ENCODE measurements at regions not wholly inside any gene's neighbourhood (a gene's known extent, or its start where the extent isn't known, plus 50 kb on each side); places are given as distances from the start of the nearest gene placed in this dataset.

DNA sequence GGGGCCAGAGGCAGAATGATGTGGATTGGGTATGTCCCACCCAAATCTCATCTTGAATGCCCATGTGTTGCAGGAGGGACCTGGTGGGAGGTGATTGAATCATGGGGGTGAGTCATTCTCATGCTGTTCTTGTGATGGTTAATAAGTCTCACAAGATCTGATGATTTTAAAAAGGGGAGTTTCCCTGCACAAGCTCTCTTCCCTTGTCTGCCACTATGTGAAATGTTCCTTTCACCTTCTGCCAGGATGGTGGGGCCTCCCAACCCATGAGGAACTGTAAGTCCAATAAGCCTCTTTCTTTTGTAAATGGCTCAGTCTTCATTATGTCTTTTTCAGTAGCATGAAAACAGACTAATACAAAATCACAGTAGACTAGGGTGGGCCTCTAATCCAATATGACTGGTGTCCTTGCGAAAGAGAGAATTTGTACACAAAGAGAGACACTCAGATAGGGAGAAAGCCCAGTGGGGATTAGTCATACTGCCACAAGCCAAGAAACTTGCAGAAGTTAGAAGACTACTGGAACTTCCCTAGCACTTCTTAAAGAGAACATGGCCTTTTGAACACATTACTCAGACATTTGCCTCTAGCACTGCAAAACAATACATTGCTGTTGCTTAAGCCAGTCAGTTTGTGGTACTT, 68.4 kb downstream of the ANXA1 start:
- DNase-seq (ENCODE audit: low read depth in 4 of 4, low spot score in 2 of 4): no peak

DNA sequence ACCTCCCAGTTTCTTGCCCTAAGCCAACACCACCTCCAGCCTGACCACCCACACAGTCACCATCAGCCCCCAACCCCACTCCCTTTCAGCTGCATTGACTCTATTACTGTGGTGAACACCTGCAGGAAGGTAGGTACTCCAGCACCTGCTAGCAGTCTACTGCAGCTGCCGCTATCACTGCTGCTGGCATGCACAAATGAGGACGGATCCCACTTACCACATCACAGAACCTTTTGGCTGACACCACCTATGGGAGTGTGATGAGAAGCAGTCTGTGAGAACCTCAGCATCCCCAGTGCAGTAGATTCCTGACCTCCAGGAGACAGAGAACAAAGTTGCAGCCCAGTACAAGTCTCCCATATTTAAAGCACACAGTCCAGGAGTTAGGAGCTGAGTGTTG, 71.9 kb downstream of the ANXA1 start:
- DNase-seq (ENCODE audit: low read depth in 4 of 4, low spot score in 2 of 4): no peak

GRCh38 chr9:73229543-73229942, 77.9 kb downstream of the ANXA1 start:
- no peak for DNase-seq (ENCODE audit: low read depth in 4 of 4, low spot score in 2 of 4)

DNA sequence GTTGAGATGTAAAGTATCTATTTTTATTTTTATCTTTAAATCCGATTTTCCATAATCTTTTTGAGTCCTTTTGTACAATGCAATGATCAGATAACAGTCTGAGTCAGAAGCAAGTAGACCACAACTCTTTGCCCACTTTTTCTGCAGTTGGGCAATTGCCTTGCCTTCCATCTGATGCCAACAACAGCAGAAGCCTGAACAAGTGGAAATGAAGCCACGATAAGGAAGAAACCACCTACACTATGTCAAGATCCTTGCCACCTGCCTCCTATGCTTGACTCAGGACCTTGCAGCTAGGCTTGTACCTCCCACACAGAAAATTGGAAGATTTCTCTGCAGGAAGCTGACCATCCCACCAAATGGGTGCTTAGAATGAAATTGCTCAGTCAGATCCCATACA, 78.6 kb downstream of the ANXA1 start:
- DNase-seq (ENCODE audit: low read depth in 4 of 4, low spot score in 2 of 4): no peak

DNA sequence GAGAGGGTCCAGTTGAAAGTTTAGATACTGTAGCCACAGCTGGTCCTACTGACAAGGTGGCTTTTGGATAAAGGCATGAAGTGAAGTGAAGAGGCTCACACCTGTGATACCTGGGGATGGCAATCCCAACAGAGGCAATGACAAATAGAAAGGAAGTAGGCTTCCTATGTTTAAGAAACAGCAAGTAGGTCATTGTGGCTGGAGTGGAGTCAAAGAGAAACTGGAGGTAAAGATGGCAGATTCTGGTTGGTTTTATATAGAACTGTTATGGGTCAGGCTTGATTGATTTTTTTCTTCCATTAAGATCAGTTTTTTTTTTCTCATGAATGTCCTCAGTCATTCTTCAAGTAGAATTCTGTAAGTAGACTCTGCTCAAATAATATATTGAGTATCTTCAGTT, 79.5 kb downstream of the ANXA1 start:
- no peak for DNase-seq (ENCODE audit: low read depth in 4 of 4, low spot score in 2 of 4)

- no peak for DNase-seq (ENCODE audit: low read depth in 4 of 4, low spot score in 2 of 4)
Measured at GRCh38 chr9:73233359-73234007, 81.8 kb downstream of the ANXA1 start.

- no peak for DNase-seq (ENCODE audit: low read depth in 4 of 4, low spot score in 2 of 4)
Measured at GRCh38 chr9:73234008-73234360, 82.3 kb downstream of the ANXA1 start.

DNA sequence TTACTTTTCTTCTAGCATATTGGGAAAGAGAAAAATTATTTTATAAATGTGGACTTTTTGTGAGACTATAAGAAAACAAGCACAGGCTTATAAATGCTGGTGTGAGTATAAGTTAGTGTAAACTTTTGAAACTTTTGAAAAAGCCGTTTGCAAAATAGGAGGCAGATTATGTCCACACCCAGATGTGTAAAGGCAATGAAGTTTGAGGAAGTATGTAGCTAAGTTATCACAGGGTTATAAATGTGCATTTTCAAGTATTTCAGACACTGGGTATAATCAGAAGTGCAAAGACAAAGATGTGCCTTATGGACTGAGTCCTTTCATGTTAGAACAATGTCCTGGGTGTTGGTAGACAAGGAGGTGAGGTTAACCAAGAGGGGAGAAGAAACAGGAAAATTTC, 85.5 kb downstream of the ANXA1 start:
- DNase-seq (ENCODE audit: low read depth in 4 of 4, low spot score in 2 of 4): no peak

DNA sequence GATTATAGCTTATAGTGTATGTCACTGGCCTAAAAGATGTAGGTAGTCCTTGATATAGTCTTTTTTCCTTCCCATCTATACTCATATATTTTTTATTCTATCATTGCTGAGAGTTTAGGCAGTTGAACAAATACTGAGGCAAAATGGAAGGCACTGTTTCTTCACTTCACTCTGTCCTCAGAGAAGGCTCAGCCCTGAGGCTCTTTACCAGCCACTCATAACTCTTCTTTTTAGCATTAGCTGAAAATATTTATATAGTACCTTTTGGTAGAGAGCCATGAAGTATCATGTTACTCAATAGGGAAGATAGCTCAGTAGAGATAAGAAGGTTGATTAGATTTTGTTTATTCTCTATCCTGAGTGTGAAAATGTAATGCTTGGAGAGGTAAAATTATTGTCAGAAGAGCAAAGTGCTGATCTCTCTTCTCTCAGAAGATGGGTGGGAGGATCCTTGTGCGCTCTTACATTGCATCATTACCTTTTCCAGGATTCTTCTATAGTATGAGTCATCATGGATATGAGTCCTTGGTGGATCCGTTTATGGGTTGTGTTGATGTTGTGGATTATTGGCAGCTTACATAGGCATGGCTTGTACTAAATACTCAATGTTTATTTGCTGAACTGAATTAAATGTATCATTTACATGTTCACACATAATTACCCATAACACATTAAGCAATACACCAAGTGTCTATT, 88.1 kb downstream of the ANXA1 start:
- DNase-seq (ENCODE audit: low read depth in 4 of 4, low spot score in 2 of 4): no peak

DNA sequence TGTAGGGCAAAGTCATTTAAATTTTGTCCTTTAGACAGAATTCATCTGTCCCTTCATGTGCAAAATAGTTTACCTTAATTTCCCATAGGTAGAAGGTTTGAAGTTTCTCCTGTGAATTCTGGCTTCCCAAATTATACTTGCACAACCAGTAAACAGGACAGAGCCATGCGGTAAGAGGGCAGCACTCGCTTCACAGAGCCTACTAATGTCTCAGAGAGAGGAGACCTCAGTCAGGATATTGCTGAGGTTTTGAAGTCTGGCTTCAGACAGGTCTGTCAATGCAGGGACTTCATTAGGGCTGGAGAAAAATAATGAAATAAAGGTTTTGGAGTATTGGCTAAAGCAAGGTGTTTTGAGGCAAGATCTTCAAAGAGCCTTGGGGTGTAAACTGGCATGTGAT, 91.4 kb downstream of the ANXA1 start:
- DNase-seq (ENCODE audit: low read depth in 4 of 4, low spot score in 2 of 4): no peak

- no peak for DNase-seq (ENCODE audit: low read depth in 4 of 4, low spot score in 2 of 4)
Measured at GRCh38 chr9:73259086-73259696, 107.5 kb downstream of the ANXA1 start.

- no peak for DNase-seq (ENCODE audit: low read depth in 4 of 4, low spot score in 2 of 4)
Measured at GRCh38 chr9:73260506-73260905, 108.8 kb downstream of the ANXA1 start.

DNA sequence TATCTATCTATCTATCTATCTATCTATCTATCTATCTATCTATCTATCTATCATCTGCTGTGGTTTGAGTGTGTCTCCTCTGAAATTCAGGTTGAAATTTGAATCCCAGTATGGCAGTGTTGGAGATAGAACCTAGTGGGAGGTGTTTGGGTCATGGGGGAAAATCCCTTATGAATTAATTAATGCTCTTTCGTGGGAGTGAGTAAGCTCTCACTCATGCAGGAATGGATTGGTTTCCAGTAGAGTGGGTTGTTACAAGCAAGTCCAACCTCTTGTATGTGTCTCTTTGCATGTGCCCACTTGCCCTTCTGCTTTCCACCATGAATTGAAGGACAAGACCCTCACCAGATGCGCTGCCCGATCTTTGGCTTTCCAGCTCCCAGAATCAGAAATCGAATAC, 113.0 kb downstream of the ANXA1 start:
- DNase-seq (ENCODE audit: low read depth in 4 of 4, low spot score in 2 of 4): no peak

GRCh38 chr9:73265876-73266275, 114.2 kb downstream of the ANXA1 start:
- DNase-seq (ENCODE audit: low read depth in 4 of 4, low spot score in 2 of 4): no peak

DNA sequence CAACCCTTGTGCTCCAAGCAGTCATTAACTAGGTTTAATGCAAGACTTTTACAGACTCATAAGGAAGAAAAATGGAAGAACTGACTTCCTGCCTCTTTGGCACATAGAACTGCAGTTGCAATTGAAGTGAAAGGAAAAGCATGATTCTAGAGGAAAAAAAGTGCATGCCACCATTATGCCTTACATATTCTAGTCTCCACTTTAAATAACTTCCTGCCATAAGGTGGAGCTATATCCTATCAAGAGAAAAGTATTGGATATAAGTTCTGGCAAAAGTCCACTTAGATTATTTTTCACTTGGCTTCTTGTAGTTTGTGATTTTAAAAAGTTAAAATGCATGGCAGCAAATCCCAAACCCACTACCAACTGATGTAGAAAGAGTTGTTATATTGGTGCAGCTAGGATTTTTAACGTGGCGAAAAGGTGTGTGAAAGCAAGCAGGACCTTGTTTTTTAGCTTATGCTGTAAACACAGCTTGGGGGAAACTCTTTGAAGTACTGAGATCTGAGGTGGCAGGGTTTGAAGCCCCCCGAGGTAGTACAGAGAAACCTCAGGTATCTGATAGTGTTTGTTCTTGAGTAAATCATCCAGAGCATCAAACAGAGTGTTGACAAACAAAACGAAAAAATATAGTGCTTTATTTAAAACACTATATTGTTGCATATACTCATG, 117.9 kb downstream of the ANXA1 start:
- peak in 1 of 4 donors; percentile 3 for DNase-seq (ENCODE audit: low read depth in 4 of 4, low spot score in 2 of 4)

DNA sequence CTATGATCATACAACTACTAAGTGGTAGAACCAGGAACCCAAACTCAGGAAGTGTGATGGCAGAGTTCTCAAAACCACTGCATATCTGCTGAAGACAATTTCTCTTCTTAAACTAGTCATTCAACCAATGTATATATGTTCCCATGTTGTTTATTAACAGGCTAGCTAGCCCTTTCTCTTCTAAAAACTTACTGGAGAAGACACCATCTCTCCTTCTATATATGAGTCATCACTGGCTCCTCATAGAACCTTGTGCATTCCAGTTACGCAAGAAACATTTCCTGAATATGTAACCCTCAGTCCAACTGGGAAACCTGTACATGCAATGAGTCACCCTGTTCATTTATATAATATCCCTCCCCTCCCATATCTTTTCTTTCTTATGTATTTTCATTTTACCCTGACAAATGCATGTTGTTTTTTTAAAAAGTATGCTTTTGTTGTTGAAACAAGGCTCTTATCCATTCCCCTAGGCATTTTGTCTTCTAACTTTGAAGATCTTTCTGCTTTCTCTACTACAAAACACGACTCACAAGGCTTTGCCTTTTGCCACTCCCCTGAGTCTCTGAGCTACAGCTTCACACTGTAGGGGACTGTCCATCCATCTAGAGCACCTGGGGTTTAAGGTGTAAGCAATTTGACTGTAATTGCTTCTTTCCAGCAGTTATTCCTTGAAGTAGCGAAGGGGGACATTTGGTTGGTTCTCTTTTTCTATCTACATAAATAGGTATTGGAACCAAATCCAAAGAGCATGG, 119.5 kb downstream of the ANXA1 start:
- no peak for DNase-seq (ENCODE audit: low read depth in 4 of 4, low spot score in 2 of 4)

GRCh38 chr9:73280113-73280512, 128.4 kb downstream of the ANXA1 start:
- no peak for DNase-seq (ENCODE audit: low read depth in 4 of 4, low spot score in 2 of 4)

- no peak for DNase-seq (ENCODE audit: low read depth in 4 of 4, low spot score in 2 of 4)
Measured at GRCh38 chr9:73284377-73284776, 132.7 kb downstream of the ANXA1 start.

GRCh38 chr9:73294336-73294735, 142.7 kb downstream of the ANXA1 start:
- no peak for DNase-seq (ENCODE audit: low read depth in 4 of 4, low spot score in 2 of 4)

- DNase-seq (ENCODE audit: low read depth in 4 of 4, low spot score in 2 of 4): no peak
Measured at GRCh38 chr9:73325983-73326382, 174.3 kb downstream of the ANXA1 start.

GRCh38 chr9:73327149-73327548, 175.5 kb downstream of the ANXA1 start:
- DNase-seq (ENCODE audit: low read depth in 4 of 4, low spot score in 2 of 4): no peak
